ENCODE measurements at regions not wholly inside any gene's neighbourhood (a gene's known extent, or its start where the extent isn't known, plus 50 kb on each side); places are given as distances from the start of the nearest gene placed in this dataset.

DNA sequence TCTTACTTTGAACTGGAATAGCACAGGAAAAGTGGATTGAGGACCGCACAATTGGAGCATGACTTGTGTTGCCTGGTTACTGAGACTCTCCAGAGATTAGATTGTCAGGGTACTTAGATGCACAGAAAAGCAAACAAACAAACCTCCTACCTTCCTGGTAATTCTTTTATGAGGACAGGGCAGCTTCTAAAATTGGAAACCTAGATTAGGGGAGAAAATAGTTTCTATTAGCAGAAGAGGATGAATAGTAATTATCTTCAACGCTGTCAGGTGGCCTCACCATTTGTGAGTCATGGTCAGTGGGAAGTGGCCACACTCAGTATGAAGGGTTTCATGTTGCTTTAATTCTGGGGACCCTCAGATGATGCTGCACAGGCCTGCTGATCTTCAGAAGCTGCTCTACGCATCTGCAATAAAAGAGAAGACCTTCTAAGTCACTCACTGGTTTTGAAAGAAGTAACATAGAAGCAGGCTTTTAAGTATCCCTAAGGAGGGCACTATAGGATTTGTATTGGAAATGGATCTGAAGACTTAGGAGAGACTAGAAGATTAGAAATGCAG, 106.8 kb downstream of the LACC1 start:
- TF ChIP-seq, protein P1, sequence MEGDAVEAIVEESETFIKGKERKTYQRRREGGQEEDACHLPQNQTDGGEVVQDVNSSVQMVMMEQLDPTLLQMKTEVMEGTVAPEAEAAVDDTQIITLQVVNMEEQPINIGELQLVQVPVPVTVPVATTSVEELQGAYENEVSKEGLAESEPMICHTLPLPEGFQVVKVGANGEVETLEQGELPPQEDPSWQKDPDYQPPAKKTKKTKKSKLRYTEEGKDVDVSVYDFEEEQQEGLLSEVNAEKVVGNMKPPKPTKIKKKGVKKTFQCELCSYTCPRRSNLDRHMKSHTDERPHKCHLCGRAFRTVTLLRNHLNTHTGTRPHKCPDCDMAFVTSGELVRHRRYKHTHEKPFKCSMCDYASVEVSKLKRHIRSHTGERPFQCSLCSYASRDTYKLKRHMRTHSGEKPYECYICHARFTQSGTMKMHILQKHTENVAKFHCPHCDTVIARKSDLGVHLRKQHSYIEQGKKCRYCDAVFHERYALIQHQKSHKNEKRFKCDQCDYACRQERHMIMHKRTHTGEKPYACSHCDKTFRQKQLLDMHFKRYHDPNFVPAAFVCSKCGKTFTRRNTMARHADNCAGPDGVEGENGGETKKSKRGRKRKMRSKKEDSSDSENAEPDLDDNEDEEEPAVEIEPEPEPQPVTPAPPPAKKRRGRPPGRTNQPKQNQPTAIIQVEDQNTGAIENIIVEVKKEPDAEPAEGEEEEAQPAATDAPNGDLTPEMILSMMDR (IDR thresholded peaks at IDR 0.05) = no peak
- H3K27ac ChIP-seq = no peak overlapping the region
- DNase-seq (ENCODE audit: low spot score) = no peak
- no peak overlapping the region for H3K4me3 ChIP-seq

DNA sequence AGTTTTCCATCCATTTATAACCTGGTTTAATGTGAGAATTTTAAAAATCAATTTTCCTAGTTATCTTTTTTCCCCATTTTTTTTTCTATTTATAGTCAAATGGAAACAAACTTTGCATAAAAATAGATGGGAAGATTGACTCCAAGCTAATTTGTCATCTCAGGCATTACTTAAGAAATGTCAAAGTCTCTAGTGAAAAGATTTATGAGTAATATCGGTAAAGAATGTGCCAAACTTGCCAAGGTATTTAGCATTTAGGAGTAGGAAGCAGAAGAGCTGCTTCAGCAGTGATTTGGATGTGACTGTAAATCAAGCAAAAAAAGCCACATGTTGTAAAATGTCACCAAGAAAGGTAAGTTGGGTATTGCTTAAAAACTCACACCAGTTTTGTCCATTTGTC, 108.6 kb downstream of the LACC1 start:
- TF ChIP-seq, protein P1 (IDR thresholded peaks at IDR 0.05) = no peak
- H3K27ac ChIP-seq = no peak overlapping the region
- H3K4me3 ChIP-seq = no peak overlapping the region
- DNase-seq (ENCODE audit: low spot score) = no peak

DNA sequence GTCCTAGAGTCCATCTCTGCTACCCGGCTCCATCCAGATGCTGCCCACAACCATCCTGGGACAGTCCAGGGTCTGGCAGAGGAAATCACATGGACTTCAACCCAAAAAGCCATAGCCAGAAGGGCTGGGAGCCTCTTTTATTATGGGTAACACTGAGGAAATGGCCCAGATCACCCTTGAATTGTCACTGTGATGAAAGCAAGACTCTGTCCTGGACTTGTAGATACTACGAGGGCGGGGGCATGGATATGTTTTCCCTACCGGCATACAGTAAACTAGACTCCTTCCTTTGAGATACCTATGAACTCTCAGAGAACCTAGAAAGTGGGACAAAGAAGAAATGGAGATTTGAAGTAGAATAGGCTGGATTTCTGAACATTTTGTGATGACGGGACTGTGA, 110.3 kb downstream of the LACC1 start:
- H3K4me3 ChIP-seq = no peak overlapping the region
- no peak overlapping the region for H3K27ac ChIP-seq
- no peak for DNase-seq (ENCODE audit: low spot score)
- TF ChIP-seq, protein P1 (IDR thresholded peaks at IDR 0.05) = no peak

DNA sequence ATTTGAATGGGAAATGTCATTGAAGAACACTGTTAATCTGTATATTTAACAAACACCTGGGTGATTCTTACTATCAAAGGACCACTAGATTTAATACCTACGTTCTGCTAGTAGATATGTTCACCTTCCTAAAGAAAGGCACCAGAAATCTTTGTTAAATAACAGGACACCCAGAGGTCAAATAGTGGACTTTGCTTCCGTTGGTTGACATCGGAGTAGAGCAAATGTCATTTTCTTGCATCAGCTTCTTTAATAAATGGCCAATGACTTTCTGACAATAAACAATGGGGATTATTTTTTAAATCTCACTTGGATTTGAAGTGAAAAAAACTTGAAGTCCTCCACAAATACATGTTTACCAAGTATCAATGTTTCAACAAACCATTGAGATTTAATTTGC, 111.1 kb downstream of the LACC1 start:
- Histone ChIP-seq H3K27ac (no peak overlapping the region), H3K4me3 (no peak overlapping the region)
- no peak for DNase-seq (ENCODE audit: low spot score)
- TF ChIP-seq, protein P1 (IDR thresholded peaks at IDR 0.05) = no peak

DNA sequence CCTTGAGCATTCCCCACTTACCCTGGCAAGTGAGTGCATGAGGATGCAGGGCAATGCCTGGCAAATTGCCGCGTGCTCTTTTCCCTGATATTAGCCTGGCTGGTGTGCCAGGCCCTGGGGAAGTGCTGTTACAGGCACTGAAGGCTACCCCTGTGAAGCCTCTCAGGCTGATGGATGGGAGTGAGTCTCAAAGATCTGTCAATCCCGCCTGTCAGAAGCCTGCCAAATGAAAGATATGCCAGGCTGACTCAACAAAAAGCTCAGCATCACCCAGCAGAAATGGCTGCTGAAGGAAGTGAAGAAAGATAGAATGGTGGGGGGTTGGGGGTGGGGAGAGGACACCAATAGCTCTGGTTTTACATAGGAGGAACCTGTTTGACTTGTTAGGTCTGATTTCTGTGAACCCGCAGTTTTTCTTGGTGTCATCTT, 112.1 kb downstream of the LACC1 start:
- no peak overlapping the region for H3K4me3 ChIP-seq
- TF ChIP-seq, protein P1 (IDR thresholded peaks at IDR 0.05) = no peak
- no peak overlapping the region for H3K27ac ChIP-seq
- no peak for DNase-seq (ENCODE audit: low spot score)

DNA sequence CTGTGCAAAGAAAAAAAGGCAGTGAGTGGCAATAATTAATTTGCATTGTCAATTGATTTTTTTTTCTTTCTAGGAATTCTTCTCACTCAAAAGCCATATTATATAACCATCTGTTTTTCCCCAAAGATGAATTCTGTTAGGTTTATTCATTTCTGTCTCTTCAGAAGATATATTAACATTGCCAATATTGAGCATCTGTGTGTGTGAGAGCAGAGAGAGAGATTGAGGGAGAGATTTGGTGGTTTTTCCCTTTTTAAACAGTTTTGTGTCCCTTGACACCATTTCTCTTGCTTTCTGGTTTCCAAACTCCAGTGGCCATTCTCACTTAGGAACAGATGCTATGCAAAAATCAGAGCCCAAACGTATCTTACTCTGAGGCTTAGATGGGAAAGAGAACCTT, 112.5 kb downstream of the LACC1 start:
- DNase-seq (ENCODE audit: low spot score) = no peak
- TF ChIP-seq, protein P1 (IDR thresholded peaks at IDR 0.05) = no peak
- no peak overlapping the region for H3K4me3 ChIP-seq
- no peak overlapping the region for H3K27ac ChIP-seq

DNA sequence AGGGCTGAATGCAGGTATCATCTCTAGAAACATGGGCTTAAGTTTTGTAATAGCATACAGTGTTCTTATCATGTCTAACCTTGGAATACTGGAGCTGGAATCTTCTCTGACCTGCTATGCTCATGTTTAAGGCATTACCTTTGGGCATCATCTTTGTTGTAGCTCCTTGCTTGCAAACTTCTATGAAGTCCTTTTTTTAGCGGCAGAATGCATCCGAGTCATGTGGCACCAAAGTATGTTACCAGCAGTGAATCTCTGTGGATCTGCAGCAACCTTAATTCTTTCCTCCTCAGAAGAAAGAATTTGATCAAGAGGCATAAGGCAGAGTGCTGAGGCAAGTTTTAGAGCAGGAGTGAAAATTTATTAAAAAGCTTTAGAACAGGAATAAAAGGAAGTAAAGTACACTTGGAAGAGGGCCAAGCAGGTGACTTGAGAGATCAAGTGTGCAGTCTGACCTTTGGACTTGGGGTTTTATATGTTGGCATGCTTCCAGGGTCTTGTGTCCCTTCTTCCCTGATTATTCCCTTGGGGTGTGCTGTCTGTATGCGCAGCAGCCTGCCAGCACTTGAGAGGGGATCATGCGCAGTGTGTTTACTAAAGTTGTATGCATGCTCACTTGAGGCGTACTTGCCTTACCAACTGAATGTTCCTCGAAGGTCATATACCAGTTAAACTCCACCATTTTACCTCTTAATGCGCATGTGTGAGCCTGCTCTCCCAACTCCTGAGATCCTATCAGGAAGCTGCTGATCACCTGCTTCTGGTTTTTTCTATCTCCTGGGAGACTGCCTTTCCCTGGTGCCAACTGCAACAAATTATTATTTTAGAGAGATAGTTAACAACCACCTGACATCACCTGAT, 115.5 kb downstream of the LACC1 start:
- TF ChIP-seq, protein P1 (IDR thresholded peaks at IDR 0.05) = no peak
- H3K27ac ChIP-seq = no peak overlapping the region
- H3K4me3 ChIP-seq = no peak overlapping the region
- no peak for DNase-seq (ENCODE audit: low spot score)
